OCI-LY3 (cell line): ENCODE measurements at regions not wholly inside any gene's neighbourhood (a gene's known extent, or its start where the extent isn't known, plus 50 kb on each side); places are given as distances from the start of the nearest gene placed in this dataset.

ENCODE experiments used
- CTCF ChIP-seq: fragments of 200-600, 300-600 bp; sonication (generic); IDR thresholded peaks from 2 replicates; pipeline ENCODE4 v1.5.1; 2014; ENCODE audit warnings: antibody characterized with exemption, low read length, low read depth
- EZH2phosphoT487 ChIP-seq: fragments of 200-600 bp; shearing (Covaris generic); IDR thresholded peaks from 2 replicates; pipeline ENCODE4 v1.6.1; 2018; ENCODE audit warnings: antibody characterized with exemption, mixed run types, low read depth

- TF ChIP-seq CTCF (no peak), EZH2phosphoT487 (no peak)
These were observed 50.8 kb upstream of the FOXE1 start for GRCh38 chr9:97802276-97802675.
